Mammary epithelial cell (primary cell): ENCODE measurements at regions not wholly inside any gene's neighbourhood (a gene's known extent, or its start where the extent isn't known, plus 50 kb on each side); places are given as distances from the start of the nearest gene placed in this dataset.

ENCODE experiments used
- EZH2 ChIP-seq: IDR thresholded peaks from 2 replicates; pipeline ENCODE4 v1.6.1; 2012; ENCODE audit warnings: low read length, inconsistent platforms, borderline replicate concordance
- TF ChIP-seq, protein P1 (sequence below), 2 donors: IDR thresholded peaks in 1 of 2; conservative IDR thresholded peaks in 1 of 2; 2 replicates each; pipeline ENCODE4 v1.5.1; 2011 to 2012; ENCODE audit warnings: inconsistent platforms in 2 of 2, low read length in 2 of 2, mild to moderate bottlenecking in 2 of 2, control low read depth in 1 of 2, low read depth in 1 of 2; ENCODE audit not compliant: insufficient read depth in 1 of 2; ENCODE audit errors: extremely low read depth in 1 of 2

DNA sequence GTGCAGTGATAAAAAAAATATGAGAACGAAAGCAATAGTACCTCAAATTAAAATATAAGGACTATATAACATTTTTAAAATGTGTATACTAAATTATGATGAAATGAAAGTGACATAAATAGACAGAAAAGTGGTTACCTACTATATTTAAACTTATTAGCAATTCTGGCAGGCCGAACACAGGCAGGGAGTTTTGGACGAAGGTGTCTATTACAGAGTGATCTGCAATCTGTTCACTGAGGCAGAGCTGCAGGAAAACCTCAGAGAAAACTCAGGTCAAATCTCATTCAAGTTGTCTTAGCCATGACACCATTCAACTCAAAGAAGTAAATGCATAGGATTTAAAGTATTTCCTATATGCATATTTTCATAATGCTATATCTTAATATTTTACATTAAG is 274.8 kb upstream of the GULP1 start:
- TF ChIP-seq EZH2: no peak
- TF ChIP-seq, protein P1, sequence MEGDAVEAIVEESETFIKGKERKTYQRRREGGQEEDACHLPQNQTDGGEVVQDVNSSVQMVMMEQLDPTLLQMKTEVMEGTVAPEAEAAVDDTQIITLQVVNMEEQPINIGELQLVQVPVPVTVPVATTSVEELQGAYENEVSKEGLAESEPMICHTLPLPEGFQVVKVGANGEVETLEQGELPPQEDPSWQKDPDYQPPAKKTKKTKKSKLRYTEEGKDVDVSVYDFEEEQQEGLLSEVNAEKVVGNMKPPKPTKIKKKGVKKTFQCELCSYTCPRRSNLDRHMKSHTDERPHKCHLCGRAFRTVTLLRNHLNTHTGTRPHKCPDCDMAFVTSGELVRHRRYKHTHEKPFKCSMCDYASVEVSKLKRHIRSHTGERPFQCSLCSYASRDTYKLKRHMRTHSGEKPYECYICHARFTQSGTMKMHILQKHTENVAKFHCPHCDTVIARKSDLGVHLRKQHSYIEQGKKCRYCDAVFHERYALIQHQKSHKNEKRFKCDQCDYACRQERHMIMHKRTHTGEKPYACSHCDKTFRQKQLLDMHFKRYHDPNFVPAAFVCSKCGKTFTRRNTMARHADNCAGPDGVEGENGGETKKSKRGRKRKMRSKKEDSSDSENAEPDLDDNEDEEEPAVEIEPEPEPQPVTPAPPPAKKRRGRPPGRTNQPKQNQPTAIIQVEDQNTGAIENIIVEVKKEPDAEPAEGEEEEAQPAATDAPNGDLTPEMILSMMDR (conservative IDR thresholded peaks at IDR 0.05 in 1 of 2, IDR thresholded peaks at IDR 0.05 in 1 of 2; ENCODE audit: extremely low read depth in 1 of 2, insufficient read depth in 1 of 2, low read depth in 1 of 2, low read length in 2 of 2): no peak
